H9 (cell line): ENCODE measurements at regions not wholly inside any gene's neighbourhood (a gene's known extent, or its start where the extent isn't known, plus 50 kb on each side); places are given as distances from the start of the nearest gene placed in this dataset.

Experiments used
- DNase-seq: peaks from one replicate; pipeline ENCODE4 v3.0.0-alpha.2; 2017
- H2AFZ ChIP-seq: one replicate; pipeline ENCODE4 v1.6.1; 2013; ENCODE audit warnings: mild to moderate bottlenecking, low read length, control low read depth, moderate library complexity
- H2AK5ac ChIP-seq: 2 replicates; pipeline ENCODE4 v1.6.1; 2013; ENCODE audit warnings: low read length, control low read depth, mixed read lengths; ENCODE audit not compliant: insufficient read length
- H2BK120ac ChIP-seq: one replicate; pipeline ENCODE4 v1.6.1; 2013; ENCODE audit warnings: low read depth, mild to moderate bottlenecking, low read length, control low read depth, inconsistent platforms; ENCODE audit not compliant: poor library complexity, severe bottlenecking
- H2BK12ac ChIP-seq: 2 replicates; pipeline ENCODE4 v1.6.1; 2013; ENCODE audit warnings: low read length, control low read depth, mixed read lengths, low read depth; ENCODE audit not compliant: insufficient read length
- H2BK15ac ChIP-seq: 2 replicates; pipeline ENCODE4 v1.6.1; 2013; ENCODE audit warnings: low read depth, low read length, control low read depth
- H2BK20ac ChIP-seq: one replicate; pipeline ENCODE4 v1.6.1; 2013; ENCODE audit warnings: low read depth, mild to moderate bottlenecking, low read length, control low read depth, inconsistent platforms; ENCODE audit not compliant: poor library complexity, severe bottlenecking
- H2BK5ac ChIP-seq: 2 replicates; pipeline ENCODE4 v1.6.1; 2013; ENCODE audit warnings: low read length, control low read depth, mixed read lengths; ENCODE audit not compliant: insufficient read length
- H3K14ac ChIP-seq: 2 replicates; pipeline ENCODE4 v1.6.1; 2013; ENCODE audit warnings: low read length, control low read depth; ENCODE audit not compliant: insufficient read depth
- H3K18ac ChIP-seq: 2 replicates; pipeline ENCODE4 v1.6.1; 2013; ENCODE audit warnings: low read depth, mild to moderate bottlenecking, mixed read lengths, low read length, control low read depth; ENCODE audit not compliant: insufficient read length
- H3K23ac ChIP-seq: 2 replicates; pipeline ENCODE4 v1.6.1; 2013; ENCODE audit warnings: low read length, control low read depth, mixed read lengths, low read depth; ENCODE audit not compliant: insufficient read length
- H3K23me2 ChIP-seq: 2 replicates; pipeline ENCODE4 v1.6.1; 2013; ENCODE audit warnings: low read depth, mild to moderate bottlenecking, mixed read lengths, low read length, control low read depth; ENCODE audit not compliant: insufficient read length, poor library complexity, severe bottlenecking
- H3K27ac ChIP-seq: 2 replicates; pipeline ENCODE4 v1.5.1; 2013; ENCODE audit warnings: low read length, control low read depth, mixed read lengths, low read depth; ENCODE audit not compliant: insufficient read length
- H3K27me3 ChIP-seq: 2 replicates; pipeline ENCODE4 v1.6.1; 2013; ENCODE audit warnings: low read length, control low read depth, inconsistent platforms; ENCODE audit not compliant: insufficient read depth
- H3K4ac ChIP-seq: 2 replicates; pipeline ENCODE4 v1.6.1; 2013; ENCODE audit warnings: low read depth, mild to moderate bottlenecking, control low read depth, inconsistent platforms, low read length, moderate library complexity
- H3K4me1 ChIP-seq: 2 replicates; pipeline ENCODE4 v1.6.1; 2013; ENCODE audit warnings: low read length, control low read depth, inconsistent platforms; ENCODE audit not compliant: insufficient read depth
- H3K4me2 ChIP-seq: 2 replicates; pipeline ENCODE4 v1.6.1; 2013; ENCODE audit warnings: low read length, control low read depth, mixed read lengths; ENCODE audit not compliant: insufficient read length, insufficient read depth
- H3K56ac ChIP-seq: 2 replicates; pipeline ENCODE4 v1.6.1; 2013; ENCODE audit warnings: low read depth, mild to moderate bottlenecking, mixed read lengths, low read length, control low read depth; ENCODE audit not compliant: insufficient read length
- H3K79me1 ChIP-seq: 2 replicates; pipeline ENCODE4 v1.6.1; 2013; ENCODE audit warnings: low read depth, mild to moderate bottlenecking, moderate library complexity, low read length, control low read depth, inconsistent platforms; ENCODE audit not compliant: insufficient read depth, poor library complexity, severe bottlenecking
- H3K79me2 ChIP-seq: 2 replicates; pipeline ENCODE4 v1.6.1; 2013; ENCODE audit warnings: low read length, control low read depth, inconsistent platforms; ENCODE audit not compliant: insufficient read depth
- H3K9ac ChIP-seq: 2 replicates; pipeline ENCODE4 v1.6.1; 2013; ENCODE audit warnings: low read length, control low read depth, mixed read lengths; ENCODE audit not compliant: insufficient read length; ENCODE audit errors: extremely low read depth
- H3K9me3 ChIP-seq: one replicate; pipeline ENCODE4 v1.6.1; 2013; ENCODE audit warnings: low read depth, low read length, inconsistent platforms; ENCODE audit not compliant: control insufficient read depth
- H3T11ph ChIP-seq: one replicate; pipeline ENCODE4 v1.6.1; 2013; ENCODE audit warnings: mild to moderate bottlenecking, low read length, control low read depth, inconsistent platforms
- H4K20me1 ChIP-seq: one replicate; pipeline ENCODE4 v1.6.1; 2013; ENCODE audit not compliant: control insufficient read depth, insufficient read length, insufficient read depth
- H4K5ac ChIP-seq: 2 replicates; pipeline ENCODE4 v1.6.1; 2013; ENCODE audit warnings: low read depth, mild to moderate bottlenecking, mixed read lengths, low read length, control low read depth; ENCODE audit not compliant: insufficient read length
- H4K8ac ChIP-seq: replicated peaks from 2 replicates; pipeline ENCODE4 v1.6.1; 2013; ENCODE audit warnings: low read length, control low read depth, mixed read lengths, low read depth; ENCODE audit not compliant: insufficient read length
- H4K91ac ChIP-seq: 2 replicates; pipeline ENCODE4 v1.6.1; 2013; ENCODE audit warnings: low read depth, mild to moderate bottlenecking, moderate library complexity, mixed read lengths, low read length, control low read depth; ENCODE audit not compliant: insufficient read length
- H3K27ac Mint-ChIP-seq, 3 experiments: 2 replicates in 2 of 3; 3 replicates in 1 of 3; pipeline ENCODE4 v1.8.0; 2020 to 2021; ENCODE audit warnings: mixed read lengths in 3 of 3, mild to moderate bottlenecking in 1 of 3, moderate library complexity in 1 of 3
- H3K27me3 Mint-ChIP-seq: 2 replicates; pipeline ENCODE4 v1.8.0; 2021; ENCODE audit warnings: low read depth, mild to moderate bottlenecking, moderate library complexity, mixed read lengths
- H3K36me3 Mint-ChIP-seq, 3 experiments: 2 replicates in 2 of 3; 3 replicates in 1 of 3; pipeline ENCODE4 v1.8.0; 2020 to 2021; ENCODE audit warnings: low read depth in 3 of 3, mixed read lengths in 3 of 3; ENCODE audit not compliant: insufficient read depth in 1 of 3
- H3K4me1 Mint-ChIP-seq, 2 experiments: 2 replicates each; pipeline ENCODE4 v1.8.0; 2020; ENCODE audit warnings: mixed read lengths in 2 of 2
- H3K4me3 Mint-ChIP-seq, 2 experiments: 2 replicates in 1 of 2; 3 replicates in 1 of 2; pipeline ENCODE4 v1.8.0; 2020 to 2021; ENCODE audit warnings: mild to moderate bottlenecking in 2 of 2, mixed read lengths in 2 of 2, moderate library complexity in 1 of 2
- H3K9me3 Mint-ChIP-seq, 2 experiments: 2 replicates in 1 of 2; 3 replicates in 1 of 2; pipeline ENCODE4 v1.8.0; 2020; ENCODE audit warnings: mild to moderate bottlenecking in 2 of 2, mixed read lengths in 2 of 2, moderate library complexity in 1 of 2
- CTCF ChIP-seq: fragments of 200-600 bp; sonication (generic); conservative IDR thresholded peaks from 3 replicates; pipeline ENCODE4 v1.8.0; 2021; ENCODE audit warnings: antibody characterized with exemption, mild to moderate bottlenecking
- WGBS: extraction: QIAGEN DNeasy Blood & Tissue Kit; methylation state at CpG from one replicate; pipeline ENCODE4 v1.1.7; 2013; ENCODE audit warnings: missing lambda C conversion rate, low lambda C conversion rate, mixed read lengths; ENCODE audit not compliant: insufficient read length; ENCODE audit errors: extremely low coverage; 5-methylcytosine and 5-hydroxymethylcytosine counted together

- Histone ChIP-seq H3K23me2 (no peaks in the 10 kb centered on the region), H3K9ac (no peak overlapping the region), H3K4me1 (peaks cover 2% of the 10 kb centered on the region; the same call in 1 of the 2 replicates), H3K18ac (no peak overlapping the region), H3K56ac (no peak overlapping the region), H2BK12ac (no peak overlapping the region), H2BK5ac (no peak overlapping the region), H3K79me2 (no peaks in the 10 kb centered on the region), H3K27ac (no peak overlapping the region), H3K79me1 (no peaks in the 10 kb centered on the region), H3K4me2 (no peak overlapping the region), H2BK20ac (no peak overlapping the region), H4K20me1 (no peaks in the 10 kb centered on the region), H4K91ac (no peak overlapping the region), H3K27me3 (no peaks in the 10 kb centered on the region), H2BK120ac (no peak overlapping the region), H3K23ac (no peak overlapping the region), H3K4ac (no peak overlapping the region), H3T11ph (no peak overlapping the region), H3K9me3 (no peaks in the 10 kb centered on the region), H4K5ac (no peak overlapping the region), H2BK15ac (no peak overlapping the region), H3K14ac (no peak overlapping the region), H2AK5ac (no peak overlapping the region), H2AFZ (no peak overlapping the region), H4K8ac (no peak overlapping the region)
- no peak overlapping the region; a peak in 1 of 7 replicates for H3K27ac Mint-ChIP-seq
- peaks cover 16% of the 10 kb centered on the region in 2 experiments for H3K9me3 Mint-ChIP-seq
- no peak overlapping the region for H3K4me3 Mint-ChIP-seq
- no peak for TF ChIP-seq CTCF
- WGBS = no CpG with 5 or more reads among the region's 4 CpGs
- no peaks in the 10 kb centered on the region for H3K27me3 Mint-ChIP-seq
- H3K36me3 Mint-ChIP-seq = peaks cover 10 to 21% (median 12%) of the 10 kb centered on the region in 3 experiments
- H3K4me1 Mint-ChIP-seq = peaks cover 15 to 18% of the 10 kb centered on the region in 2 experiments
- DNase-seq = no peak
These were observed 134.0 kb upstream of the THRB start for GRCh38 chr3:24628523-24629258.
